Transverse colon (tissue), 4 donors: ENCODE measurements at regions not wholly inside any gene's neighbourhood (a gene's known extent, or its start where the extent isn't known, plus 50 kb on each side); places are given as distances from the start of the nearest gene placed in this dataset.
"Not testable (repeated sequence)": the region's sequence is repeated elsewhere in the genome, so short reads cannot be mapped to it uniquely, and the experiment has no call there.

Experiments
- DNase-seq: peaks from one replicate; pipeline ENCODE4 v3.0.0-alpha.2; 2019
- H3K27ac ChIP-seq, 4 donors: fragments of 200-600 bp; sonication (generic); 2 replicates each; pipeline ENCODE4 v1.5.1; 2016 to 2018; ENCODE audit warnings: inconsistent platforms in 4 of 4
- H3K27me3 ChIP-seq: fragments of 200-600 bp; sonication (generic); 2 replicates; pipeline ENCODE4 v1.5.1; 2017; ENCODE audit warnings: inconsistent platforms
- H3K36me3 ChIP-seq, 4 donors: fragments of 200-600 bp; sonication (generic); 2 replicates each; pipeline ENCODE4 v1.5.1; 2017 to 2019; ENCODE audit warnings: inconsistent platforms in 4 of 4
- H3K4me1 ChIP-seq, 4 donors: fragments of 200-600 bp; sonication (generic); 2 replicates each; pipeline ENCODE4 v1.5.1; 2017 to 2020; ENCODE audit warnings: inconsistent platforms in 4 of 4
- H3K4me3 ChIP-seq, 4 donors: fragments of 200-600 bp; sonication (generic); 1 replicate in 1 of 4; 2 replicates in 3 of 4; pipeline versions ENCODE4 v1.5.1 to v1.6.1; 2017 to 2019; ENCODE audit warnings: inconsistent platforms in 4 of 4
- H3K9me3 ChIP-seq, 2 donors: fragments of 200-600 bp; sonication (generic); 2 replicates each; pipeline ENCODE4 v1.5.1; 2017 to 2019; ENCODE audit warnings: inconsistent platforms in 2 of 2
- WGBS, 2 donors: methylation state at CpG; one replicate each; pipeline ENCODE4 v1.1.5; 2018; ENCODE audit warnings: low coverage in 1 of 2; 5-methylcytosine and 5-hydroxymethylcytosine counted together
- in situ Hi-C, 4 donors: fragments of 200-750 bp; cut with MboI; loops; one replicate each; pipeline versions ENCODE4 v1.15.0 to v1.15.1; 2017; ENCODE audit warnings: low sequenced_read_pairs in 3 of 4, low pct_ligation_motif_present in 1 of 4, low pct_unique_long_range_greater_than_20kb in 1 of 4
- intact Hi-C: fragments of 100-400 bp; cut with DNase I; formaldehyde crosslinking; loops from one replicate; pipeline ENCODE4 v1.15.1; 2023; ENCODE audit warnings: low total_unique reads

DNA sequence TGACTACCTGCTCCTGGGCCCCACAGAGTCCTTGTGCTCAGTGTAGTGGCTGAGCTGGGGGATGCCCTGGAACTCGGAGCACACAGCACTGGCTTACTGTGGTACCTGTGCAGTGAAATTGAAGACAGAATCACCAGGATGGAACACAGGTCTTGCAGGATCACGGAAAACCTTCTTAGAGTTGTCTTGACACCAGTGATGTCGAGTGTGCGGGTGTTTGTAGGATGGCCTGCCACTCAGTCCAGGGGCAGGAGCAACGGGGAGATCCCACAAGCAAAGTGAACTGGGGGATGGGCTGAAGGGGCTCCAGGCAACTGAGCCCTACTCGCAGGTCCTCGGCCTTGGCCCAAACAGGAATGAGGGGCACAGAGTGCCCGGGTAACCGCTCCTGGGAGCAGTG is 122.2 kb upstream of the SERF1A start:
- DNase-seq, result peak; percentile 7
- intact Hi-C loops, H3K36me3 ChIP-seq, H3K27me3 ChIP-seq, H3K4me1 ChIP-seq, H3K27ac ChIP-seq, H3K4me3 ChIP-seq, in situ Hi-C loops, H3K9me3 ChIP-seq: not testable (repeated sequence)
- WGBS, 2 donors, result 96% methylated on average over 5 of the region's 9 CpGs; no CpG with 5 or more reads in 1 of the 2 donors
